ENCODE measurements at regions not wholly inside any gene's neighbourhood (a gene's known extent, or its start where the extent isn't known, plus 50 kb on each side); places are given as distances from the start of the nearest gene placed in this dataset.
"Not testable (repeated sequence)": the region's sequence is repeated elsewhere in the genome, so short reads cannot be mapped to it uniquely, and the experiment has no call there.

DNA sequence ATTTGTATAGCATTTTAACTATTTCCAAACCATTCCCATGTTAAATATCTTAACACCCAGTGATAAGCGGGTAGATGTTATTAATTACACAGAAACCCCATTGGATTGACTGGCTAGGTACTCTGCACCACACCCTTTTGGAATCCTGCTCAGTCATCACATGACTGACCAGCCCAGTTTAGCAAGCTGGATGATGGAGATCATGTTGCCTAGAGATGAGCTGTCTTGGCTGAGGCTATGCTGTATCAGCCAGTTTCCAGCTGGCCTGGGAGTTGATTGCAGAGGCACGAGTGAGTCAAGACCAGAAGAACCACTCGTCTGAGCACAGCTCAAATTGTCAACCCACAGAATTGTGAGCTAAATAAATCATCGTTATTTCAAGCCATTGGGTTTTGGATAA lies 124.6 kb downstream of the ZNF621 start:
- no peak for DNase-seq

DNA sequence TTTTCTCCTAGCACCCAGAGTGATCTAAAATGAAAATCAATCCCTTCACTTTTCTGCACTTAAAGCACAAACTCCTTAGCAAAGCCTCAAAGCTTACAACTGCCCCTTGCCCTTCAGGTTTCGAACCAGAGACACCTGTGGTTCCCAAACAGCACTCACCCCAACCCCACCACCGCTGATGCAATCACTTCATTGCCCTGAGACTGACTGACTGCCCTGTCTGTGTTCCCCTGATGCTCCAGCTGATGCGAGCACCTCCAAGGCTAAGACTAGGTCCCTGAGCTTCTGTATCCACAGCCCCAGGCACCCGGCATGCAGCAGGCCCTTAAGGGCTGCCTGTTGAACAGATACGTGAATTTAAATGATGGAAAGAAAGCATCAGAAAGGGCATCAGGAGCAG lies 127.3 kb downstream of the ZNF621 start:
- DNase-seq, result no peak

GRCh38 chr3:40653001-40653400 lies 128.2 kb downstream of the ZNF621 start:
- no peak for DNase-seq

DNA sequence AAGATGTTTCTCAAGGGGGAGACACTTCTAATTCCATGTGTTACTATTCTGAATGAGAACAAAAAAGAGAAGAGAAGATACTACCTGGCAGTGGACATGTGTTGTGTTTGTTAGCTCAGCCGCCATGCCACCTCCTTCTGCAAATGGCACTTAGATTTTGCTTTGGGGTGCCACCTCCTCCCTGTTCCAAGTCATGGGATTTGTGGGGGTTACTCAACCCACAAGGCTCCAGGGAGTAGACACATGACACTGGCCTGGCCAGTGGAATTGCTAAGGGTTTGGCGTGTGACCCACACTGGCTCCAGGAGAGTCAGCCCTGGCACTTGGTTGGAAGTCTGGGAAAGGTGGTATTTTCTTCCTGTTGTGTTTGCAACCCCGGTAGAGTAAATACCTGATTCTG lies 129.1 kb downstream of the ZNF621 start:
- DNase-seq, result no peak

- no peak for DNase-seq
These were observed 130.8 kb downstream of the ZNF621 start for GRCh38 chr3:40655551-40655950.

- no peak for DNase-seq
These were observed 132.9 kb downstream of the ZNF621 start for GRCh38 chr3:40657623-40658022.

DNA sequence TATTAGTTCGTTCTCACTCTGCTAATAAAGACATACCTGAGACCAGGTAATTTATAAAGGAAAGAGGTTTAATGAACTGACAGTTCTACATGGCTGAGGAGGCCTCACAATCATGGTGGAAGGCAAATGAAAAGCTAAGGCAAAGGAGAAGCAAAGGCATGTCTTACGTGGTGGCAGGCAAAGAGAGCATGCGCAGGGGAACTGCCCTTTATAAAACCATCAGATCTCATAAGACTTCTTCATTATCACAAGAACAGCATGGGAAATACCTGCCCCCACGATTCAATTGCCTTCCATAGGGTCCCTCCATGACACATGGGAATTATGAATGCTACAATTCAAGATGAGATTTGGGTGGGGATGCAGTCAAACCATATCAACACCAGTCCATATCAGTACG lies 133.5 kb downstream of the ZNF621 start:
- no peak for DNase-seq

DNA sequence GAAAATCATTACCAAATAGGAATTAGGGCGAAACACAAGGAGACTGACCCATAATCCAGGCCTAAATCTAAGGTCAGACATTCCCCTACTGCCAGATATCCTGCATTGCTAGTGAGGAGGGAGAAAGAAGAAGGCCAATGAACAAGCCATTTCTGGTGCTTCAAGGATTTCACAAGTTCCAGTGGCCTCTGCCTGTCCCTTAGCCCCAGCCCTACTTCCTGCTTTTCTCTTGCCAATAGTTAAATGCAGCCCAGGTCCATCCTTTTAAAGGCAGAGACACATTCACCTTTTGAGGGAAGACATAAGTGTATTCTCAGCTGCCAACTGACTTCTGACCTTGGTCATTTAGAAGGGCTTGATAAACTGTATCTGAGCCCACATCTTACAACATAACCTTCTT lies 135.8 kb downstream of the ZNF621 start:
- no peak for DNase-seq

DNA sequence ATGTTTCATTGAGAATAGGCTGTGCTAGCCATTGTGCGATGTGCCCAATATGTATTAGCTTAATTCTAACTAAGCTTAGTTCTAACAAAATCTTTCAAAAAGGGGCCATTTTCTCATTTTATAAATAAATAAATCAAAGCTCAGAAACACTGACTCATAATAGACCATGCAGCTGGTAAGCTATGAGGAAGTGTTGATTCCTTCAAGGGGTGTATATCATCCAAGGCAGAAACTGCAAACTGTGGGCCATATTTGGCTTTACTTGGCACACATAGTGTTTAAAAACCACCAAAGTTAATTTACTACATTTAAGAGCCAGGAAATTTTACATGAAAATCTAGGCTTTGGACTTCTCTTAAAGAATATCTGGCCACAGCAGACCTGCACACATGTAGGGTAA lies 136.5 kb downstream of the ZNF621 start:
- no peak for DNase-seq

DNA sequence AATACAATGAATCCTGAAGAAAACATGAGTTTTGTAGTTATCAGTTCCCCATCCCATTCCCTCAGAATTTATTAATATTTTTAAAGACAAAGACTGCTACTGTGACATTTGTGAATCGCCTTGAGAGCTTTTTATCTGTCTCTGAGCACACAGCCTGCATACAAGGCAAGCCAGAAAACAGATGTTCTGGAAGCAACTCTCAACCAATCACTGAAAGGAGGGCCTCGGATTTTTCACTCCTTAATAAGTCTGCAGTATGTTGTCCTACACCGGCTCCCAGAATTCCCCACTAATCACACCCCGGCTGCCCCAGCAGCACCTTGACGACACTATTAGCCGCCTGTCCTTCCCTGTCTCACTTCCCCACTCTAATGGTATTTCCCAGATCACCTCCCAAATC lies 138.5 kb downstream of the ZNF621 start:
- DNase-seq, result no peak

DNA sequence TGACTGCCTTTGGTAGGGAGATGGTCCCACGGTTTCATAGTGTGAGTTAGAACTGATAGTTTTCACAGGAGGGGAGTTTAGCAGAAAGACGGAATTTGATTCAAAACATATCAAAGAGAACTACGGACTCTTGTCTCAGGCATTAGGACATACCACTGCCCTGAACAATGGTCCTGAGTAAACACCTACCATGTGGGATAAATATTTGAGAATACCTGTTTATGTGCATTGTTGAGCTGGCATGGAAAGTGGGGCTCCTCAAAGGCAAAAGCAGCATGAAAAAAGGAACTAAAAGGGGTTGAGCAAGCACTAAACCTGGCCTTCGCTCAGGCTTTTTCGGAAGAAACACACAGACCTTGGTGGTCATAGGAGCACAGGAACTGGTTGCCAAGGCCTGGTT lies 144.4 kb downstream of the ZNF621 start:
- no peak for DNase-seq

- DNase-seq, result no peak
These were observed 148.1 kb downstream of the ZNF621 start for GRCh38 chr3:40672861-40673260.

DNA sequence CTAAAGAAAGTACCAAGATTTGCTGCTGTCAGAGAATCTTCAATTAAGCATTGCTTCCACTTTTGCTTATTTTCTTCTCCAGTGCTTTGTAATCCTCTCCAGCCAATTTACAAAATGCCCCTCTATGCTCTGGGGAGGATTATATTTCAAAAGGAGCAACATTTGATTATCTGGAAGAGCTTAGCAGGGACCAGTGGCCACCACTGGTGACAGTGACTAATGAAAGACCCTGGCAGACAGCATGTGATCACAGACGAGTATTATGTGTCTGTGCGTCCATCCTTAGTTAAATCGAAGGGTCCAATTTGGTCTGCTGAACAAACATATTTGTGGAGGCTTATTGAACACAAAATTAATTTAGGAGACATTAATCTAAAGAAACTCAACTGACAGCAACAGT lies 152.6 kb downstream of the ZNF621 start:
- no peak for DNase-seq

GRCh38 chr3:40677749-40678148 lies 153.0 kb downstream of the ZNF621 start:
- no peak for DNase-seq

DNA sequence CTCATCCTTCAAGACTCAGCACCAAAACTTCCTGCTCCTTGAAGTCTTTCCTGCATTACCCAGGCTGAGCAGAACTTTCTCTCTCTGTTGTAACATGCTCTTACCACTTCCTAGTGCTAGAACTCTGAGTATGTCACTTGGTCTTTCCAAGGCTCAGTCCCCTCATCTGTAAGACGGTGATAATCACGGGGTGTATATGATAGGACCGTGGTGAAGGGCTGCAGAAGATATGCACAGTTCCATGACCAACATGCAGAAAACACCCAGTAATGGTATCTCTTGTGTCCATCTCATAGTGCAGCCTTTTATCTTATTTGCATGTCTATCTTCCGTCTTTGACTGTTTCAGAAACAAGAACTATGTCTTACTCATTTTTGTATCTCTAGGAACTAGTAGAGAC lies 154.5 kb downstream of the ZNF621 start:
- DNase-seq, result no peak

DNA sequence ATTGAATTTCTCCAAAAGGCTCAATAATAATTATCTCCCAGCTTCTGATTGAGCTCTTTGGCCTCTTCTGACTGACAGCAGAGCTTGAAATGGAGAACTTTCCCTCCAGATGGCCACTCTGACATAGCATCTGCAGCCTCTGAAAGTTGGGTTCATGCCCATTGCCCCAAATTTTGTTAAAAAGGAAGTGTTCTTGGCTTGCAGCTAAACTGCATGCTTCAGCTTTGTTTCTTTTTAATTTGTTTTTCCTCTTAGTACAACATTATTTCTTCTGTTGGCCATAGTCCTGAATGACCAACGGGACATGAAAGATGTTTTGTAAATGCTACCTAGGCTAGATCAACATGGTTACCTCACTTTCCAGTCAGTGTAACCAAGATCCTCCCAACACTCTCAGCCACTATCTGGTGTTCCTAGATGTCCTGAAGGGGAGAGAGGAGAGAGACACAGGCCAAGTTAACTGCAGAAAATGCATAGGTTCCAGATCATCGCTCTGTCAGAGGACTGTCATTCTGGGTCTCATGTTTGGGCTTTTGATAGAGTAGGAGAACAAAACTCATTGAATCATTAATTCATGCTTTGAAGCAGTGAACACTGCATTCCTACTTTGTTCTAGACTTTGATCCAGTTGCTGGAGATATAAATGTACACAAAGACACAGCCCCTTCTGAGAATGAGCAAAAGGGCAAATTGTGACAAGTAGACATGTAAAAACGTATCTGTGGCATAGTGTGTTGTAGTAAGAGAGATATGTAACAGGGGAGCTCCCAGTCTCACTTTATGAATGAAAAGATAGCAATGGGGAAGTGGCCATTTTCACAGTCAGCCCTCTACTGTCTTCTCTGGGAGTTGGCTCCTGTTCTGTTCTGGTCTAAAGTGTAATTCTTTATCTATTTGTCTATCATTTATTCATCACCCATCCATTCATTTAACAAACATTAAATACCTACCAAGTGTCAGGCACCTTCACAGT lies 156.2 kb downstream of the ZNF621 start:
- DNase-seq, result no peak

- DNase-seq, result no peak
These were observed 156.9 kb downstream of the ZNF621 start for GRCh38 chr3:40681658-40682055.

- DNase-seq, result no peak
These were observed 165.1 kb downstream of the ZNF621 start for GRCh38 chr3:40689837-40690236.

GRCh38 chr3:40690749-40691451 lies 166.1 kb downstream of the ZNF621 start:
- DNase-seq, result no peak

DNA sequence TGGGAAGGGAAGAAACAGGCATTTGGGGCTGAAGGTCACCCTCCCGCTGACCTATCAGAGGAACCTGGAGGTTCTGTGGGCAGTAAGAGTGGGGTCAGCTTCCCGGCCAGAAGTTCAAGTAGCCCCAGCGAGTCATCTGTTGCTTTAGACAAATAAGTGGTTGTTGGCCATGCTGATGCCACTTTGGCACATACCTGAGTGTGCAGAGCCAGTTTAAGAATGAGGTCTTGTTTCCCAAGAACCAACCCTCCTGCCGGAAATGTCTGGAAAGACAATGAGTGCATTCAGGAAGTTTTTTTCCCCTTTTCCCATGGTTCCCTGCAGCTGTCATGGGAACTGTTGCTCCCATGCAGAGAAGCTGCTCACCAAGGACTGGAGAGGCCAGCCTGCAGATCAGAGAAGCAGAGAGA lies 166.7 kb downstream of the ZNF621 start:
- no peak for DNase-seq

DNA sequence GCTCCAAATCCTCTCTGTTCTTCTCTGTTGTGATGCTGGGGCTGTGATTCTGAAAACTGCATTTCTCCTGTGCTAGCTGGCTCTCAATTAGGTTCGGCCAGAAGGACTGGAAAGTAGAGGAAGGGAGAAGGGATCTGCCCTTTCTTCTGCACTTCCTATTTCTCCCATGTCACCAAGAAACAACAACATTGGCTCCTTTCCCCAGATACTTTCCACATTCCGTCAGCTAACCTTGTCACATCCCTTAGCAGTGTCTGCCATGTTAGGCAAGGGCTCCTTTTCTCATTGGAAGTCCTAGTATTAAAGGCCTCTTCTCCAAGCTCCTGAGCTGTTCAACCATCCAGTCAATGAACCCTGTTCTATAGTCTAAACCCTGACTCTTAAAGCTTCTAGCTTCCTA lies 171.1 kb downstream of the ZNF621 start:
- DNase-seq, result no peak

DNA sequence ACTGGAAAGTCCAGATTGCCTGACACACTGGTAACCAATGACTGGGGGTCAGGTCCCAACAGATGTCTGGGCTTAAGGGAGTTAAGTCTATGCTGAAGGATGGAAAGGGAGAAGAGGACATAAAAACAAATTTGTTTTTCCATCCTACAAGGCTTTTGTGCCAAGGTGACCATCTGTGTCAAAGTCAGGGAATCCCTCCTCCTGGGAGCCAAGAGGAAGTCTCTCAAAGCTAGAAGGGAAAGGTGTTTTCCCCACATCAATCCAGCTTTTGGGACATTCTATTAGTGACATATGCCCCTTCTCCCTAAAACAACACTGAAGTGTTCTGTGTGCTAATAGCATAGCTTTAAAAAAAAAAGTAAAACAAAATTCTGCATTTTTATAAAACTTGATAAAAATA lies 173.9 kb downstream of the ZNF621 start:
- not testable (repeated sequence) for DNase-seq

DNA sequence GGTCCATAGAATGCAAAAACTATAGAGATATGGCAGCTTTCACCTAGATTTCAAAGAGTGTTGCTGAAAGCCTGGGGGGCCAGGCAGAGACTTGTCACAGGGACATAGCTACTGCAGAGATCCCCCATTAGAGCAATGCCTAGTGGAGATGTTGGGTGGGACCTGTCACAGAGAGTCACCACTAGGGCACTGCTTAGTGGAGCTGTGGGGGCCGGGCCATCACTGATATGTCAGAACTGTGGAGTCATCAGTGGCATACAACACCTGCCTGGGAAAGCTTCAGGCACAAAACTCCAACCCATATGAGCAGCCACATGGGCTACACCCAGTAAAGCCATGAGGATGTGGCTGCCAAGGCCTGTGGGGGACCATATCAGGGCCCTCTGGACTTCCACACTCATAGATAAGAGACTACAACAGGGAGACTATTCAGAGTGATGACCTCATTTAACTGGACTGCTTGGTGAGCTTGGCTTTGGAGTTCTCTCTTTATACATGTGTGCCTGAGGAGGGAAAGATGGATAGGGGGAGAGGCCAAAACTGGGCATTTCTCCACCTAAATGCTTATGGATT lies 176.3 kb downstream of the ZNF621 start:
- no peak for DNase-seq

DNA sequence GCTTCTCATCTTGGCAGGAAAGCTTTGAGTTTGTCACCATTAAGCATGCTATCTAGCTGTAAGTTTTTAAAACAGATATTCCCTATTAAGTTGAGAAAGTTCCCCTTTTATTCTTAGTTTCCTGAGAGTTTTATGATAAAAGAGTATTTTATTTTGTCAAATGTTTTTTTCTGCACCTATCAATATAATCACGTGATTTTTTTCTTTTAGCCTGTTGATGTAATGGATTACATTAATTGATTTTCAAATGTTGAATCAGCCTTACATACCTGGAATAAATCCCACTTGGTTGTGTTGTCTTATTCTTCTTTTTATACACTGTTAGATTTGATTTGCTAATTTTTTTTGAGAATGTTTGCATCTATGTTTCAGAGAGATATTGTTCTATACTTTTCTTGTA lies 179.5 kb downstream of the ZNF621 start:
- no peak for DNase-seq
